ENCODE measurements at regions not wholly inside any gene's neighbourhood (a gene's known extent, or its start where the extent isn't known, plus 50 kb on each side); places are given as distances from the start of the nearest gene placed in this dataset.

DNA sequence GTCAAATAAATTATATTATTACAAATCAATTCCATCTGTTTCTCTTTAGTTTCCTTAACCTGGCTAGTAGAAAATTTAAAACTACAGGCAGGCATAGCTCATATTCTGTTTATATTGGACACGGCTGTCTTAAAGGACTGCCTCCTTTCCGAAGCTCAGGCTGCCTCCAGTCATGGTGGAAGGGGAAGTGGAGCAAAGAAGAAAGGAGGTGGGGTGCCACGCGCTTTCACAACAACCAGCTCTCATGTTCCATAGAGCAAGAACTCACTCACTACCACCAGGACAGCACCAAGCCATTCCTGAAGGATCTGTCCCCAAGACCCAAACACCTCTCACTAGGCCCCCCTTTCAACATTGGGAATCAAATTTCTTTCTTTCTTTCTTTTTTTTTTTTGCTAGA lies 149.3 kb upstream of the KCNJ18 start:
- no peaks in the 10 kb centered on the region for H3K4me1 ChIP-seq (ENCODE audit: insufficient read depth, low read length)
- H3K4me3 ChIP-seq (ENCODE audit: low read depth in 1 of 2, low read length in 2 of 2), result no peak overlapping the region
- H3K27me3 ChIP-seq (ENCODE audit: insufficient read depth, low read length, poor library complexity), result no peaks in the 10 kb centered on the region
- no peaks in the 10 kb centered on the region for H3K9me3 ChIP-seq (ENCODE audit: insufficient read depth, low read length, severe bottlenecking)
- ATAC-seq (ENCODE audit: insufficient read depth, low read depth), result no peak
- H3K79me2 ChIP-seq (ENCODE audit: insufficient read depth, low read length), result no peaks in the 10 kb centered on the region
- H2AFZ ChIP-seq (ENCODE audit: low read depth, low read length), result no peak overlapping the region
- no peak overlapping the region for H3K9ac ChIP-seq (ENCODE audit: low read depth, low read length)
- DNase-seq, result no peak
- no peak overlapping the region for H3K4me2 ChIP-seq (ENCODE audit: insufficient read depth, low read length)
- no peak overlapping the region for H3K27ac ChIP-seq (ENCODE audit: low read length)
- H4K20me1 ChIP-seq (ENCODE audit: insufficient read depth, low read length), result 0 out of 2 replicates have a peak, but pooled peaks cover 3% of the 10 kb centered on the region
- TF ChIP-seq, protein P1, sequence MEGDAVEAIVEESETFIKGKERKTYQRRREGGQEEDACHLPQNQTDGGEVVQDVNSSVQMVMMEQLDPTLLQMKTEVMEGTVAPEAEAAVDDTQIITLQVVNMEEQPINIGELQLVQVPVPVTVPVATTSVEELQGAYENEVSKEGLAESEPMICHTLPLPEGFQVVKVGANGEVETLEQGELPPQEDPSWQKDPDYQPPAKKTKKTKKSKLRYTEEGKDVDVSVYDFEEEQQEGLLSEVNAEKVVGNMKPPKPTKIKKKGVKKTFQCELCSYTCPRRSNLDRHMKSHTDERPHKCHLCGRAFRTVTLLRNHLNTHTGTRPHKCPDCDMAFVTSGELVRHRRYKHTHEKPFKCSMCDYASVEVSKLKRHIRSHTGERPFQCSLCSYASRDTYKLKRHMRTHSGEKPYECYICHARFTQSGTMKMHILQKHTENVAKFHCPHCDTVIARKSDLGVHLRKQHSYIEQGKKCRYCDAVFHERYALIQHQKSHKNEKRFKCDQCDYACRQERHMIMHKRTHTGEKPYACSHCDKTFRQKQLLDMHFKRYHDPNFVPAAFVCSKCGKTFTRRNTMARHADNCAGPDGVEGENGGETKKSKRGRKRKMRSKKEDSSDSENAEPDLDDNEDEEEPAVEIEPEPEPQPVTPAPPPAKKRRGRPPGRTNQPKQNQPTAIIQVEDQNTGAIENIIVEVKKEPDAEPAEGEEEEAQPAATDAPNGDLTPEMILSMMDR (IDR thresholded peaks at IDR 0.05; ENCODE audit: borderline replicate concordance, extremely low read depth, low read length, poor library complexity, severe bottlenecking), result no peak
- no peak for TF ChIP-seq EZH2 (IDR thresholded peaks at IDR 0.05; ENCODE audit: borderline replicate concordance, low read depth, low read length, severe bottlenecking)
- H3K36me3 ChIP-seq (ENCODE audit: insufficient read depth, low read length), result no peaks in the 10 kb centered on the region; the same call in 1 of the 2 replicates

DNA sequence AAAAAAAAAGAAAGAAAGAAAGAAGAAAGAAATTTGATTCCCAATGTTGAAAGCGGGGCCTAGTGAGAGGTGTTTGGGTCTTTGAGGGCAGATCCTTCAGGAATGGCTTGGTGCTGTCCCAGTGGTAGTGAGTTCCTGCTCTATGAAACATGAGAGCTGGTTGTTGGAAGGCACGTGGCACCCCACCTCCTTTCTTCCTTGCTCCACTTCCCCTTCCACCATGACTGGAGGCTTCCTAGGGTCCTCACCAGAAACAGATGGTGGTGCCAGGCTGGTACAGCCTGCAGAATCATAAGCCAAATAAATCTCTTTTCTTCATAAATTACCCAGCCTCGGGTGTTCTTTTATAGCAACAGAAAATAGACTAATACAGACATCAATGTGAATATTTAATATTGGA lies 147.3 kb upstream of the KCNJ18 start:
- H4K20me1 ChIP-seq (ENCODE audit: insufficient read depth, low read length), result 0 out of 2 replicates have a peak, but pooled peaks cover 8% of the 10 kb centered on the region
- no peak overlapping the region for H3K27ac ChIP-seq (ENCODE audit: low read length)

DNA sequence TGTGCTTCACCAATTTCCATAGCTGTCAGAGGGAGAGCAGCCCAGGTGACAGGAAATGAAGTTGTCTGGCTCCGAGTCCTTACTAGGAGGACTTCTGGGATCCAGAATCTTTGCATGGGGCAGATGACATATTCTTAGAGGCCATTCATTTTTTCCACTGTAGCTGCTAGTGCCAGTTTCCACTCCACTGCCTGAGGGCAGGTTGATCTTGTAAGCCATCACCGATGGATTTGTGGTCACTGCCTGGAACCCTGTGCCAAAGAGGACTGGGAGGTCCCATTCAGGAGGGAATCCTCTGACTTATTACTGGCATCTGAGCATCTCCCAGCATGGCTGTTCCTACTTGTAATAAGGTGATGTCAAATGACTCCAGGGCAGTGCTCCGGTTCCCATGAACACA lies 144.1 kb upstream of the KCNJ18 start:
- Histone ChIP-seq H3K79me2 (ENCODE audit: insufficient read depth, low read length) (0 out of 2 replicates have a peak, but pooled peaks cover 4% of the 10 kb centered on the region), H3K4me2 (ENCODE audit: insufficient read depth, low read length) (peak overlapping the region; percentile 44; the same call in 1 of the 2 replicates), H3K9me3 (ENCODE audit: insufficient read depth, low read length, severe bottlenecking) (no peaks in the 10 kb centered on the region), H3K27ac (ENCODE audit: low read length) (no peak overlapping the region), H3K4me3 (ENCODE audit: low read depth in 1 of 2, low read length in 2 of 2) (no peak overlapping the region), H3K36me3 (ENCODE audit: insufficient read depth, low read length) (no peaks in the 10 kb centered on the region), H4K20me1 (ENCODE audit: insufficient read depth, low read length) (0 out of 2 replicates have a peak, but pooled peaks cover 15% of the 10 kb centered on the region), H2AFZ (ENCODE audit: low read depth, low read length) (no peak overlapping the region), H3K4me1 (ENCODE audit: insufficient read depth, low read length) (peaks cover 27% of the 10 kb centered on the region), H3K9ac (ENCODE audit: low read depth, low read length) (no peak overlapping the region), H3K27me3 (ENCODE audit: insufficient read depth, low read length, poor library complexity) (no peaks in the 10 kb centered on the region)
- TF ChIP-seq EZH2 (IDR thresholded peaks at IDR 0.05; ENCODE audit: borderline replicate concordance, low read depth, low read length, severe bottlenecking), result no peak
- TF ChIP-seq, protein P1 (IDR thresholded peaks at IDR 0.05; ENCODE audit: borderline replicate concordance, extremely low read depth, low read length, poor library complexity, severe bottlenecking), result no peak
- no peak for ATAC-seq (ENCODE audit: insufficient read depth, low read depth)
- no peak for DNase-seq

More for the DNA sequence above, 147.3 kb upstream of the KCNJ18 start:
- ATAC-seq (ENCODE audit: insufficient read depth, low read depth) (no peak), DNase-seq (no peak)
- peaks cover 18% of the 10 kb centered on the region; the same call in 1 of the 2 replicates for H3K4me1 ChIP-seq (ENCODE audit: insufficient read depth, low read length)
- no peak overlapping the region for H3K4me3 ChIP-seq (ENCODE audit: low read depth in 1 of 2, low read length in 2 of 2)
- no peaks in the 10 kb centered on the region for H3K27me3 ChIP-seq (ENCODE audit: insufficient read depth, low read length, poor library complexity)
- H3K9me3 ChIP-seq (ENCODE audit: insufficient read depth, low read length, severe bottlenecking), result no peaks in the 10 kb centered on the region
- H3K36me3 ChIP-seq (ENCODE audit: insufficient read depth, low read length), result no peaks in the 10 kb centered on the region; the same call in 1 of the 2 replicates
- no peak overlapping the region for H3K9ac ChIP-seq (ENCODE audit: low read depth, low read length)
- no peak overlapping the region for H3K4me2 ChIP-seq (ENCODE audit: insufficient read depth, low read length)
- 0 out of 2 replicates have a peak, but pooled peaks cover 4% of the 10 kb centered on the region for H3K79me2 ChIP-seq (ENCODE audit: insufficient read depth, low read length)
- TF ChIP-seq, protein P1 (IDR thresholded peaks at IDR 0.05; ENCODE audit: borderline replicate concordance, extremely low read depth, low read length, poor library complexity, severe bottlenecking), result no peak
- TF ChIP-seq EZH2 (IDR thresholded peaks at IDR 0.05; ENCODE audit: borderline replicate concordance, low read depth, low read length, severe bottlenecking), result no peak
- H2AFZ ChIP-seq (ENCODE audit: low read depth, low read length), result no peak overlapping the region
